ENCODE measurements at regions not wholly inside any gene's neighbourhood (a gene's known extent, or its start where the extent isn't known, plus 50 kb on each side); places are given as distances from the start of the nearest gene placed in this dataset.

- TF ChIP-seq POLR2A (IDR thresholded peaks at IDR 0.05) (no peak), CTCF (IDR thresholded peaks at IDR 0.05) (no peak), POLR2AphosphoS5 (IDR thresholded peaks at IDR 0.05) (no peak)
These were observed 206.4 kb upstream of the PTGFR start for GRCh38 chr1:78284354-78284753.

Data from prostate gland (tissue), 2 donors.